22Rv1 (cell line): ENCODE measurements at regions not wholly inside any gene's neighbourhood (a gene's known extent, or its start where the extent isn't known, plus 50 kb on each side); places are given as distances from the start of the nearest gene placed in this dataset.

Experiments used
- CTCF ChIP-seq: fragments of 450-650 bp; IDR thresholded peaks from 2 replicates; pipeline ENCODE4 v1.5.1; 2017; ENCODE audit warnings: mild to moderate bottlenecking
- ZFX ChIP-seq: fragments of 450-650 bp; IDR thresholded peaks from 2 replicates; pipeline ENCODE4 v1.6.1; 2017; ENCODE audit warnings: antibody characterized with exemption, borderline replicate concordance

- TF ChIP-seq CTCF (no peak), ZFX (no peak)
Observed at GRCh38 chr13:99876651-99877050, 94.9 kb downstream of the ZIC5 start.
